CD8-positive, alpha-beta memory T cell (primary cell): ENCODE measurements at regions not wholly inside any gene's neighbourhood (a gene's known extent, or its start where the extent isn't known, plus 50 kb on each side); places are given as distances from the start of the nearest gene placed in this dataset.
"Not testable (repeated sequence)": the region's sequence is repeated elsewhere in the genome, so short reads cannot be mapped to it uniquely, and the experiment has no call there.

Experiments
- CTCF ChIA-PET: fragments of 350-600 bp; sonication (Branson Sonifier 250); formaldehyde crosslinking; loops from one replicate; lab custom pipeline; 2021; ENCODE audit warnings: antibody characterized with exemption; lab: Charles Lee
- POLR2A ChIA-PET: fragments of 350-600 bp; sonication (Branson Sonifier 250); formaldehyde crosslinking; loops from one replicate; lab custom pipeline; 2021; ENCODE audit warnings: antibody characterized with exemption; lab: Charles Lee
- DNase-seq, 5 donors: peaks; one replicate each; pipeline versions ENCODE4 v3.0.0 to v3.0.0-alpha.2; 2020 to 2022; ENCODE audit warnings: mixed read lengths in 1 of 5
- H3K27ac ChIP-seq: one replicate; pipeline ENCODE4 v1.7.0; 2013; ENCODE audit warnings: low read depth, mild to moderate bottlenecking, low read length, moderate library complexity
- H3K27me3 ChIP-seq: 2 replicates; pipeline ENCODE4 v1.7.0; 2013; ENCODE audit warnings: low read length, mild to moderate bottlenecking; ENCODE audit not compliant: insufficient read depth, poor library complexity, severe bottlenecking
- H3K36me3 ChIP-seq: 2 replicates; pipeline ENCODE4 v1.7.0; 2013; ENCODE audit warnings: mild to moderate bottlenecking, low read length, moderate library complexity; ENCODE audit not compliant: insufficient read depth
- H3K4me1 ChIP-seq: 2 replicates; pipeline ENCODE4 v1.7.0; 2013; ENCODE audit warnings: mild to moderate bottlenecking, low read length, moderate library complexity; ENCODE audit not compliant: insufficient read depth
- H3K4me3 ChIP-seq: 2 replicates; pipeline ENCODE4 v1.7.0; 2013; ENCODE audit warnings: mild to moderate bottlenecking, low read length
- H3K9me3 ChIP-seq: 2 replicates; pipeline ENCODE4 v1.7.0; 2013; ENCODE audit warnings: mild to moderate bottlenecking, low read length
- H3K27ac Mint-ChIP-seq, 8 donors: one replicate each; pipeline ENCODE4 v1.8.0; 2020 to 2021; ENCODE audit warnings: mixed read lengths in 8 of 8, mild to moderate bottlenecking in 6 of 8, inconsistent platforms in 3 of 8, moderate library complexity in 3 of 8
- H3K27me3 Mint-ChIP-seq, 2 donors: one replicate each; pipeline ENCODE4 v1.8.0; 2020 to 2021; ENCODE audit warnings: mixed read lengths in 2 of 2, mild to moderate bottlenecking in 1 of 2, moderate library complexity in 1 of 2
- H3K36me3 Mint-ChIP-seq, 3 donors: one replicate each; pipeline ENCODE4 v1.8.0; 2020 to 2021; ENCODE audit warnings: mixed read lengths in 3 of 3, inconsistent platforms in 1 of 3, mild to moderate bottlenecking in 1 of 3
- H3K4me1 Mint-ChIP-seq, 3 donors: one replicate each; pipeline ENCODE4 v1.8.0; 2020 to 2021; ENCODE audit warnings: mixed read lengths in 3 of 3, inconsistent platforms in 1 of 3, mild to moderate bottlenecking in 1 of 3
- H3K4me3 Mint-ChIP-seq, 7 donors: one replicate each; pipeline ENCODE4 v1.8.0; 2020 to 2021; ENCODE audit warnings: mixed read lengths in 7 of 7, mild to moderate bottlenecking in 6 of 7, moderate library complexity in 4 of 7, inconsistent platforms in 2 of 7
- H3K9me3 Mint-ChIP-seq, 5 donors: one replicate each; pipeline ENCODE4 v1.8.0; 2020 to 2022; ENCODE audit warnings: mixed read lengths in 5 of 5, mild to moderate bottlenecking in 3 of 5, moderate library complexity in 2 of 5, inconsistent platforms in 1 of 5

DNA sequence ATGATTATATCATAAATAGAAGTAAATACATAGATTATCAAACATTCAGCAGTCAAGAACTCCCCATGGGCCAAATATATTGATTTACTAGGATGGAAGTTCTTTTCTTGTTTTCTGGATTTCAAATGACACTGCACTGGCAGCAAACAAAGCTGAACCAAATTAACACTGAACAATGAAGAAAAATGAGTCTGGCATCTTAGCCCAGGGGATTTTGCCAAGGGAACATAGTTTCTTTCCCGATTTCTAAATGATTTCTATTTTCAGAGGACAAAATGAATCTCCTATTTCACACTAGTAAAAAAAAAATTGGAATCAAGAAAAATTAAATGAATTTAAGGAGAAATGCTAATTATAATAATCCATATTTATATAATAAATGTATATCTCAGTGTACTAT lies 116.9 kb upstream of the FAM174A start:
- no peak for DNase-seq
- no peaks in the 10 kb centered on the region for H3K36me3 ChIP-seq
- H3K4me3 ChIP-seq, result no peak overlapping the region
- Mint-ChIP-seq H3K36me3 (peaks cover 0 to under 1% (median 0%) of the 10 kb centered on the region in 3 donors), H3K9me3 (peaks cover 0 to under 1% (median 0%) of the 10 kb centered on the region in 5 donors), H3K4me3 (no peak overlapping the region), H3K27ac (no peak overlapping the region), H3K4me1 (no peaks in the 10 kb centered on the region), H3K27me3 (peaks cover 0 to 6% of the 10 kb centered on the region in 2 donors)
- ChIA-PET CTCF (no interaction called here), POLR2A (no interaction called here)
- no peaks in the 10 kb centered on the region for H3K4me1 ChIP-seq
- H3K27ac ChIP-seq, result no peak overlapping the region
- H3K27me3 ChIP-seq, result no peaks in the 10 kb centered on the region
- H3K9me3 ChIP-seq, result no peaks in the 10 kb centered on the region

DNA sequence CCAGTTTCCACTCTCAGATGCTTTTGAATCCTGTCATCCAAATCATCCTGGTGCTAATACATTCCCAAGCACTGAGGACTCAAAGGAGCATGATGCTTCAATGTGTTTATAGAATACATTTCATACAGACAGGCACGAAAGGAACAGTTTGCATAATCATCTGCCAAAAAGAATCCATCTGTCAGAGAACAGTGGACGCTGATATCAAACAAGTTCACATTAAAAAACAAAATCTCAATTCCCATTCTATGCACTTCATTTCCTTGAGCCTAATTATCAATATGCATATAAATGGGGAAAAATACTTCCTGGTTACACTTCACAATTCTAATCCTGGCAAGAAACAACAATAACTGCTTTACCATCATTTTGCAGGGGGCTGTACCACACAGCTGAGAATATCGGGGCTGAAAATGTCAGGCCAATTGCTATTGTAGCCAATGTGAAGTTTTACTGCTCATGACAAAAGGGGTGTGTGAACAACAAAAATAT lies 125.5 kb upstream of the FAM174A start:
- Mint-ChIP-seq H3K27me3 (no peaks in the 10 kb centered on the region), H3K4me1 (no peaks in the 10 kb centered on the region), H3K36me3 (no peaks in the 10 kb centered on the region), H3K9me3 (no peaks in the 10 kb centered on the region), H3K27ac (no peak overlapping the region), H3K4me3 (no peak overlapping the region)
- ChIA-PET CTCF (no interaction called here), POLR2A (no interaction called here)
- H3K4me1 ChIP-seq, result no peaks in the 10 kb centered on the region
- no peaks in the 10 kb centered on the region for H3K9me3 ChIP-seq
- no peaks in the 10 kb centered on the region for H3K27me3 ChIP-seq
- H3K27ac ChIP-seq, result no peak overlapping the region
- no peaks in the 10 kb centered on the region for H3K36me3 ChIP-seq
- no peak for DNase-seq
- no peak overlapping the region for H3K4me3 ChIP-seq

GRCh38 chr5:100407053-100407452 lies 128.1 kb upstream of the FAM174A start:
- Histone ChIP-seq H3K36me3 (no peaks in the 10 kb centered on the region), H3K4me3 (no peak overlapping the region), H3K27ac (no peak overlapping the region), H3K4me1 (no peaks in the 10 kb centered on the region), H3K9me3 (no peaks in the 10 kb centered on the region), H3K27me3 (no peaks in the 10 kb centered on the region)
- no peaks in the 10 kb centered on the region for H3K4me1 Mint-ChIP-seq
- H3K4me3 Mint-ChIP-seq, result no peak overlapping the region
- no peak for DNase-seq
- H3K27me3 Mint-ChIP-seq, result no peaks in the 10 kb centered on the region
- H3K27ac Mint-ChIP-seq, result no peak overlapping the region
- no peaks in the 10 kb centered on the region for H3K9me3 Mint-ChIP-seq
- ChIA-PET CTCF (no interaction called here), POLR2A (no interaction called here)
- H3K36me3 Mint-ChIP-seq, result no peaks in the 10 kb centered on the region

DNA sequence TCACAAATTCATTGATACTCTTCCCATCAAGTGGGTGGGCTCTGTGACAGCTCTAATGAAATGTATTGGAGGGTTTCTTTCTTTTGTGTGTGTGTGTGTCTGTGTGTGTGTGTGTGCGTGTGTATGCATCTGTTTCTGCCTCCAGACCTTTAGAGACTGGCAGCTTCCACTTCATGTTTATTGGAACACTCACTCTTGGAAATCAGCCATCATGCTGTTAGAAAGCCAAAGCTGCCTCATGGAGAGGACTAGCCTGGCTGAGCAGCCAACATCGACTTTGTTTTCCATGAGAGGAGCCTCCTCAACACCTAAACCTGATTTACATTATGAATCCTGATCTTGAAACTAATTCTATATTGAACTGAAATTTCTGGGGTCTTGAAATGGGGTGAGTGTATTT lies 128.5 kb upstream of the FAM174A start:
- no peaks in the 10 kb centered on the region for H3K27me3 ChIP-seq
- no peaks in the 10 kb centered on the region for H3K9me3 Mint-ChIP-seq

DNA sequence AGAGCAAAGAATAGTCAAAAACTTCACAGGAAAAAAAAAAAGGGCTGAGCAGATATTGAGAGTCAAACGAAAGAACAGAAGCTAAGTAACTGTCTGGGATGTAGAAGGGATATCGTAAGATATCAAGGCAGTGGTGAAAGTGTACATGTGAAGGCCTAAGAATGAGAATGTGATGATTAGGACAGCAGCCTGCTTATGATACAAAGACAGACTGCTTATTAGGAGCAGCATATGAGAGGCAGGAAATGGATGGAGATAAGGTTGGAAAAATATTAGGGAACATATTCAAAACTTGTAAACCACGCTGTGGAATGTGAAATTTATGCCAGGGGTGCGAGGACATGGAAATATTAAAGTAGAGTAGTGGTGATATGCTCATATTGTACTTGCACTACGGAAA lies 133.1 kb upstream of the FAM174A start:
- no peak overlapping the region for H3K4me3 ChIP-seq
- no peaks in the 10 kb centered on the region for H3K27me3 ChIP-seq
- no peaks in the 10 kb centered on the region for H3K36me3 ChIP-seq
- no peaks in the 10 kb centered on the region for H3K4me1 ChIP-seq
- no peaks in the 10 kb centered on the region for H3K9me3 ChIP-seq
- DNase-seq, result no peak
- ChIA-PET CTCF (no interaction called here), POLR2A (no interaction called here)
- Mint-ChIP-seq H3K27ac (no peak overlapping the region), H3K36me3 (no peaks in the 10 kb centered on the region), H3K4me1 (no peaks in the 10 kb centered on the region), H3K9me3 (no peaks in the 10 kb centered on the region), H3K27me3 (no peaks in the 10 kb centered on the region), H3K4me3 (peak overlapping the region in 1 of 7 donors; percentile 7)
- no peak overlapping the region for H3K27ac ChIP-seq

More for the DNA sequence above, 128.5 kb upstream of the FAM174A start:
- no peaks in the 10 kb centered on the region for H3K27me3 Mint-ChIP-seq
- Histone ChIP-seq H3K9me3 (no peaks in the 10 kb centered on the region), H3K4me3 (no peak overlapping the region), H3K27ac (no peak overlapping the region), H3K4me1 (no peaks in the 10 kb centered on the region), H3K36me3 (no peaks in the 10 kb centered on the region)
- no peak for DNase-seq
- H3K4me1 Mint-ChIP-seq, result no peaks in the 10 kb centered on the region
- H3K36me3 Mint-ChIP-seq, result no peaks in the 10 kb centered on the region
- H3K27ac Mint-ChIP-seq, result no peak overlapping the region
- no peak overlapping the region for H3K4me3 Mint-ChIP-seq
- CTCF ChIA-PET, result no interaction called here
- POLR2A ChIA-PET, result no interaction called here

- Mint-ChIP-seq H3K27me3 (no peaks in the 10 kb centered on the region), H3K4me3 (no peak overlapping the region), H3K4me1 (no peaks in the 10 kb centered on the region), H3K27ac (no peak overlapping the region), H3K9me3 (no peaks in the 10 kb centered on the region), H3K36me3 (no peaks in the 10 kb centered on the region)
- DNase-seq, result no peak
- Histone ChIP-seq H3K4me1 (no peaks in the 10 kb centered on the region), H3K27ac (no peak overlapping the region), H3K36me3 (no peaks in the 10 kb centered on the region), H3K9me3 (no peaks in the 10 kb centered on the region), H3K4me3 (no peak overlapping the region), H3K27me3 (no peaks in the 10 kb centered on the region)
- ChIA-PET POLR2A (no interaction called here), CTCF (no interaction called here)
Measured at GRCh38 chr5:100401149-100401548, 134.0 kb upstream of the FAM174A start.

DNA sequence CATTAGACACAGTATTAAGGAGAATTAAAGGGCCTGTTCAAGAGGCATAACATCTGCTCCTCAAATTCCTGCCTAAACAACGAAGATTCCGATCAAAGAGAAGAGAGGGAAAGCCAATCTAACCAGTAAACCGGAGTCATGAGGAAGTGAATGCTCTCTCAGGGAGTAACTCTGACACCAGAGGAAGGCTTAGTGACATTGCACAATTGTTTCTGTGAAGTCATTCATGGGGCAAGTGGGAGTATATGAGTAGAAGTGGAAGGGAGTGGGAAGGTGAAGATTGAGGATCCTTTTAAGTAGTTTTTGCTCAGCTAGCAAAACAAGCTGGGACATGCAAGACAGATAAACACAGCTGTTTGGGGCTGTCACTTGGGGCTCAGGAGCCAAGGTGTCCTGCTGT lies 136.4 kb upstream of the FAM174A start:
- H3K4me1 ChIP-seq, H3K27ac ChIP-seq, H3K27me3 ChIP-seq, H3K27ac Mint-ChIP-seq, H3K27me3 Mint-ChIP-seq, H3K4me3 ChIP-seq, DNase-seq, H3K4me3 Mint-ChIP-seq, H3K4me1 Mint-ChIP-seq, POLR2A ChIA-PET, H3K36me3 ChIP-seq, H3K9me3 Mint-ChIP-seq, H3K36me3 Mint-ChIP-seq, H3K9me3 ChIP-seq, CTCF ChIA-PET: not testable (repeated sequence)

DNA sequence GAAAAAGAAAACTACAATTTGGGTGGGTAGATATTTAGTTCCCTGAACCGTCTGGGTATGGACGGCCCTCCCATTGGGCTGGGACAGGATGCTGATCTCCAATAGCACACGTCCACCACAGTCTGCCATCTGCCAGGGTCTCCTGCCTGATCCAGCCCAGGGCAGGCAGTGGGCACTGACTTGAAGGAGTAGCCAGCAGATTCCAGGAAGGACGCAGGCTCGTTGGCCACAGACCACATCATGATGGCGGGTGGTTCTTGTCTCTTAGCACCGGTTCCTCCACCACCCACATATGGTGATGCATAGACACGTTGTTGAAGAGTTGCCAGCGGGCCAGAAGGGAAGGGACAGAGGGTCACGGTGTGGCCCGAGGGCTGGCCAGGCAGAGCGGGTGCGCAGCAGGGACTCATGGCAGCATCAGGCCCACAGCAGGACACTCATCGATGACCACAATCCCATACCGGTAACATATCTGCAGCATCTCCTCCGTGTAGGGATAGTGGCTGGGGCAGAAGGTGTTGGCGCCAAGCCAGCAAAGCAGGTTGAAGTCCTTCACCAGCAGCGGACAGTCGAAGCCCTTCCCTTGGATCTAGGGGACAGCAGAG lies 155.8 kb upstream of the FAM174A start:
- DNase-seq, H3K9me3 Mint-ChIP-seq, H3K4me1 ChIP-seq, H3K9me3 ChIP-seq, CTCF ChIA-PET, POLR2A ChIA-PET, H3K27ac ChIP-seq, H3K4me1 Mint-ChIP-seq, H3K4me3 Mint-ChIP-seq, H3K36me3 Mint-ChIP-seq, H3K27me3 ChIP-seq, H3K4me3 ChIP-seq, H3K27ac Mint-ChIP-seq, H3K36me3 ChIP-seq, H3K27me3 Mint-ChIP-seq: not testable (repeated sequence)
